NT2/D1 (cell line): ENCODE measurements at regions not wholly inside any gene's neighbourhood (a gene's known extent, or its start where the extent isn't known, plus 50 kb on each side); places are given as distances from the start of the nearest gene placed in this dataset.

ENCODE experiments used
- SUZ12 ChIP-seq: IDR thresholded peaks from 2 replicates; pipeline ENCODE4 v1.6.1; 2011; ENCODE audit not compliant: insufficient read length, insufficient read depth; ENCODE audit errors: extremely low read depth
- YY1 ChIP-seq: IDR thresholded peaks from 2 replicates; pipeline ENCODE4 v1.6.1; 2011; ENCODE audit not compliant: insufficient read length, insufficient read depth
- ZNF274 ChIP-seq: IDR thresholded peaks from 2 replicates; pipeline ENCODE4 v1.6.1; 2011; ENCODE audit warnings: mild to moderate bottlenecking, low read depth, low read length

- no peak for TF ChIP-seq YY1
- no peak for TF ChIP-seq SUZ12
- TF ChIP-seq ZNF274, result no peak
These were observed 243.6 kb upstream of the CTSO start for GRCh38 chr4:156197216-156197615.
